HuH-7.5 (cell line): ENCODE measurements at regions not wholly inside any gene's neighbourhood (a gene's known extent, or its start where the extent isn't known, plus 50 kb on each side); places are given as distances from the start of the nearest gene placed in this dataset.

Experiments
- DNase-seq: peaks from one replicate; pipeline ENCODE4 v3.0.0; 2011; ENCODE audit warnings: low spot score

DNA sequence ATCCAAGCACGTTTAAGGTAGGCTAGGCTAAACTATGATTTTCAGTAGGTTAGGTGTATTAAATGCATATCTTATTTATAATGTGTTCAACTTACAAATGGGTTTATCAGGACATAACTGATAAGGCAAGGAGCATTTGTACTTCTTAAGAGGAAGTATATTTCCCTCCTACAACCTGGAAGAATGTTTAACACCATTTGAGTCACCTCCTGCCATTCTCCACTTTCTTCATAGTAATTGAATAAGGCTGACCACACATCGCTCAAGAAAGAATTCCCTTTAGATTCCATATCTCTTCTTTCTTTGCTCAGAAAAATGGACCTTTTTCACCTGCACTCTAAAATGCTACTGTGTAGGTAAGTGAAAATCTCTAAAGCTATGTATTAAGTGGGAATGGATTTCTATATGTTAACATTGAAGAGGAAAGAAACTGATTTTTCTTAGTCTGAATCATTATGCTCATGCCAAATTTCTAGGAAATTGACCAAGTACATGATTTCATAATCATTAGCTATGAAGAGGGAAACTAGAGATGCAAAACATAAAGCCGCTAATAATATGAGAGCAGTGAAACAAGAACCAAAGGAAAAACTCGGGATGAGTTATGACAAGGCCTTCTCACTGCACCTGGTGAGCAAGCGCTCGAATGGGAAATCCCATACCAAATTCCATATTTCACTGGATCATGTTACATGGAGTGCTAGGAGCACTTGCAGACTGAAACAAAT lies 210.4 kb downstream of the ALDH8A1 start:
- no peak for DNase-seq

DNA sequence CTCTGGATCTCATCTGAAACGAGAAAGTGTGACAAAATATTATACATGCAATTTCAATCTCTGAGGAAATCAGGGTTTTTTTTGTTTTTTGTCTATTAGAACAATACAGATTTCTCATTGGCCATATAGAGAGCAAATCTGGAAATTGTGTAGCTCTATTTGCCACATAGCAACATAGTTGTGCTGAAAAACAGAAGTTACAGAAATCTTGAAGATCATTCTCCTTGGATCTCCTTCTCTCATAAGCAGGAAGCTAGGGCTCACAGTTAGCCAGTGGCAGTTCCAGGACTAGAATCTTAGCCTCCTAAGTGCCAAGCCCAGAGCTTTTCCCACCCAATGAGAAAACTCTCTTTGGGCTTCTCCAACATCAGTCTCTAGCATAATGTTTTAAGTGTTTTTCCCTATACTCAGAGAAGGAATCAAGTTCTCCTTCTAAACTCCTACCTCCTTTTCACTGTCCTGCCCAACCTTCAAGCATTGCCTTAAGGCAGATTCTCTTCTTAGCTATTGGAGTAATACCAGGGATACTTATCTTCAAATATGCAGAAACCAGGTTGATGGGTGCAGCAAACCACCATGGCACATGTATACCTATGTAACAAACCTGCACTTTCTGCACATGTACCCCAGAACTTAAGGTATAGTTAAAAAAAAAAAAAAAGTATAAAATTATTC lies 211.6 kb downstream of the ALDH8A1 start:
- DNase-seq: no peak

DNA sequence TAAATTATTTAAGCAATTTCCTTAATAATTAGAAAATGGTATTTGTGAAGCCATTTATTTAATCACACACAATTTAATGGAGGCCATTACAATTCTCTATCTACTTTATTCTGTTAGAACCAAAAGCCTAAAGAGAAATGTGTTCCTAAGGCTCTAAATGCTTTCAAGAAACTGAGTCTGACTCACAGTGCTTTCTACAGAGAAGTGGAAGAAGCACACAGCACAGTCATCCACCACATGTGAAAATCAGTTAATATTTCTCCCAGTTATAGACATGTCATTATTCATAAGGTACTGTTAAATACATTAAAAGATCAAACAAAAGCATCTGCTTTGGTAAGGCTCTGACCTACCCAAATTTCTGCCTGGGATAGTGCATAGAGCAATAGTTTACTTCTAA lies 214.4 kb downstream of the ALDH8A1 start:
- no peak for DNase-seq

DNA sequence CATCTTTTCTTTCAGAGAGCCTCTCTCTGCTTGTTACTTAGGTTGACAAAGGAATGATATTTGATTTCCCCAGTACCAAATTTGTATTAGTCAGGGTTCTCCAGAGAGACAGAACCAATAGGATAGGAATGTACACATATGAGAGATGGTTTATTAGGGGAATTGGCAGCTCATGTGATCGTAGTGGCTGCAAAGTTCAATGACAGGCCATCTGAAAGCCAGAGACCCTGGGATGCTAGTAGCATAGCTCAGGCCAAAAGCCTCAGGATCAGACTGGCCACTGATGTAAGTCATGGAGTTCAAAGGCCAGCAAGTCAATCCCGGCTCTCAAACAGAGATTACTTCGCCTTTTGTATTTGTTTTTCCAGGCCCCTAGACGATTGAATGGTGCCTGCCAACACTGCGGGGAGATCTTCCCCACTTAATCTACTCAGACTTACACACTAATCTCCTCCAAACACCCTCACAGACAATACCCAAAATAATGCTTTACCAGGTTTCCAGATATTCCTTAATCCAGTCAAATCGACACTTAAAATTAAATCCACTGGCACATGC lies 215.5 kb downstream of the ALDH8A1 start:
- DNase-seq: no peak

DNA sequence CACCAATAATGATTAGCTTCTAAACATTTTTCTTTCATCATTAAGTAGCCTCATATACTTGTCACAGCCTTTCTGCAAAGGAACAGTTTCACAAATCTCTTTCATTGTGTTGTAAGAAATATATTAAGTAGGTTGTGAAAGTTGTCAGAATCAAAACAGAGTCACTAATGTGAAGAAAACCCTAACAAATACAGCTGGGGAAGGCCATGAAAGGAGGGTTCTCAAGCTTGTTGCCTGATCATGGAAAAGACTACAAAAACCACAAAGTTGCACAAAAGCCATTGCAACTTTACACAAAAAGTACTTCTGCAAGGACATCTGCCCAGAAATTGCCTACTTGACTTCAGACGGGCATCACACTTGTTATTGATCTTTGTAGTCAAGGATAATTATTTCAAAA lies 216.1 kb downstream of the ALDH8A1 start:
- no peak for DNase-seq

DNA sequence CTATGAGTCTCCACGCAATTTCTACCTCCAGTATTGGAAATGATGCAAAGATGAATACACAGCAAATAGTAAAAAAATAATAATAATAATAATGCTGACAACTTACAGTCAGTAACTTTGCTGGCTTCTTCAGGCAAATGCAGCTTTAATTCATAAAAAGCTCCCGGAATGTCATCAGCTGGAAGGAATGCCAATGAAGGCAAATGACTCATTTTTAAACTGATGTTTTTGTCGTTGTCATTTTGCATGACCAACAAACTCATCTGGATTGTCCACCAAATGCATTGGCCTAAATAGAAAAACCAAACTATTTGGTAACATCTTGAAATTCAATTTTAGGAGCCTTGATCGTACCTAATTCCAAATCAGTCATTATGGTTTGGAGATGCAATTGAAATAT lies 217.1 kb downstream of the ALDH8A1 start:
- DNase-seq: no peak

DNA sequence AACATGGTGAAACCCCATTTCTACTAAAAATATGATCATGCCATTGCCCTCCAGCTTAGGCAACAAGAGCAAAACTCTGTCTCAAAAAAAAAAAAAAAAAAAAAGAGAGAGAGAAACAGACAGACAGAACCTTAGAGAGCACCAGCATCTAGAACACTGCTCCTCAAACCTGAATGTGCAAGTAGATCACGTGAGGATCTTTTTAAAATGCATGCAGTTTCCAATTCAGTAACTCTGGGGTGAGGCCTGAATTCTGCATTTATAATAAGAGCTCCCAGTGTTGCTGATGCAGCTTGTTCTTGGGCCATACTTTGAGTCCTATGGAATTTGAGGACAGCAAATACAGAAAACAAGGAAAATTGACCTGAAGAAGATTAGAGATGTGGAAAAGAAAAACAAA lies 218.3 kb downstream of the ALDH8A1 start:
- DNase-seq: no peak

DNA sequence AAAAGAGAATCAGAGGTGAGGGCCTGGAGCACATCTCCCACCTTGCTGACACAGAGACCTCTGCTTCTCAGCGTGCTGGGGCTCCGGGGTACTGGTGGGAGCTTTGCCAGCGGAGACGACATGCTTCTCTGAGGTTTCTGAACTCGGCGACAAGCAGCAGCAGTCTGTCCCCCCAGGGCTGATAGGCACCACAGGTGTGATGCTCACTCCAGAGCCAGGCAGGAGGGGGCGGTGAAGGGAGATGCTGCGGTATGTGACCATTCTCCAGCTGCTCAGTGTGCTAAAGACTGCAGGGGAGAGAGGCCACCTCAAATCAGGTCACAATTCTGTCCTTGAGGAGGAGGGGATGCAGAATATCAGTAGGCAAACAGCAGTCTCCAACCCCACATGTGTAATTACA lies 219.9 kb downstream of the ALDH8A1 start:
- no peak for DNase-seq

DNA sequence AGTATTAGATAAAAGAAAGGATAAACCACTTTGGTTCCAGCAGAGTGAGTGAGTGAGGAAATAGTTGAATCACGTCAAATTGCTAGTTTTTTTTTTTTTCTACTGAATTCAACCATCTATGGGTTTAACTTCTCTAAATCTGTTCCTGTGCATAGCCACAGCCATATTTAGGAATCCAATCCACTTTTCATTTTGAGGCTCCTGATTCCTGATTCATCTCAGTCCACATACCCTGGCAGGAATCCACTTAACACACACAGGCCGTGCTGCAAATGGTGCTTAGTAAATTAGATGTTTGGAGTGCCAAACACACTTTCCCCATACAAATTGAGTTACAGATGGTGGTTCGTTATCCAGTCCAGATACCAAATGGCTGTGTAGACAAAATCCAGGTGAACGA lies 220.3 kb downstream of the ALDH8A1 start:
- no peak for DNase-seq

DNA sequence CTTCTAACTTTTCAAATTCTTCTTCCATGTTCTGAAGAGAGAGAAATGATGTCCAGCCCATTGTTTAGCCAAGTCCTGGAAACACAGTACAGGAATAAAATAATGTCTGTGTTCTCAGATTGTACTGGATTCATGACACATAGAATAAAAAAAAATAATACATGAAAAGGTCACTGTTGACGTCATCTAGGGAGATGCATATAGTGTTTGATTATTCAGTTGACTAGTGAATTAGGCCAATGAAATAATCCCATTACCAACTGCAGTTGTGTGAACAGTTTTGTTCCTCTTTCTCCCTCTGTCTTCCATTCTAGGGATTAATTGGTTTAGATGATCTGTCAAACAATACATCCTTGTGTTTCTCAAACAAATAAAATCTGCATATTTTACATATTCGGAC lies 222.8 kb downstream of the ALDH8A1 start:
- DNase-seq: no peak

DNA sequence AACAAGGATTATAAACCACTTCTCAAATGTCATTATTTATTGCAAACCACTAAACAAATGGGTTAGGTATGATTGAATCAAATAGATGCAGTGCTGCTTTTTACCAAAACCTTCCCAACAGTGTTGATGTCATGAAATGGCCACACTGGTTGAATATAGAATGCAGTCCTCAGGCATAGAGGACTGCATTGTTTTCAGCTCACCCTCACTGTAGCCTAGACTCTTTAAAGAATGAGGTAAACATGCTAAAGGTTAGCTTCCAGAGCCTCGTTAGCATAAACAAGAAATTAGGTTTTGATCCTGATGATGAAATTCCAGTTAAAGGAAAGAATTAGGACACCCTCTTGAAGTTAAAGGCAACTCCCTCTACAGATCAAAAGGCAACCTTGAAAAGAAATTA lies 224.3 kb downstream of the ALDH8A1 start:
- no peak for DNase-seq

DNA sequence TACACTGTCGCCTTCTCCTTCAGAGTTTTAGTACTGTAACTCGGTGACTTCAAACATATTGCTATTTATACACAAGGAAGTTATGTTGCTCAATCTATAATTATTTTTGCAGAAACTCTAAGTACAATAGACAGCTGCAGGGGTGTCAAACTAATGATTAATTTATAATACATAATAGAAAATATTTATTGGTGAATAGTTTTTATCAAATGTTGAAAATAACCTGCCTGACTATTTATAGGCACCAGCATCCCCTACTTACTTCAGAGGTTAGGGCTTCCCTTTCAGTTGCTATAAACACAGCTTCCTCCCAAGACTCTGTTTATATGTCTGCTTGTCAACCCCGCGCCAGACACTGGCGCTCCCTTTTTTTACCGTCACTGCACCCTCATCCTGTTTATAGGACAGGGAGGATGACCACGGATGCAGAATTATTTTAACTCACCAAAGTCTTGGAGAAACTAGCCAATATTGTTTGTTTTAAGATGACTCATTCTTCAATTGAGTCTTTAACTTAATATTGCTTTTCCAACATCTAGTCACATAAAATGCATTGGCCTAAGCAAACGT lies 225.0 kb downstream of the ALDH8A1 start:
- no peak for DNase-seq

DNA sequence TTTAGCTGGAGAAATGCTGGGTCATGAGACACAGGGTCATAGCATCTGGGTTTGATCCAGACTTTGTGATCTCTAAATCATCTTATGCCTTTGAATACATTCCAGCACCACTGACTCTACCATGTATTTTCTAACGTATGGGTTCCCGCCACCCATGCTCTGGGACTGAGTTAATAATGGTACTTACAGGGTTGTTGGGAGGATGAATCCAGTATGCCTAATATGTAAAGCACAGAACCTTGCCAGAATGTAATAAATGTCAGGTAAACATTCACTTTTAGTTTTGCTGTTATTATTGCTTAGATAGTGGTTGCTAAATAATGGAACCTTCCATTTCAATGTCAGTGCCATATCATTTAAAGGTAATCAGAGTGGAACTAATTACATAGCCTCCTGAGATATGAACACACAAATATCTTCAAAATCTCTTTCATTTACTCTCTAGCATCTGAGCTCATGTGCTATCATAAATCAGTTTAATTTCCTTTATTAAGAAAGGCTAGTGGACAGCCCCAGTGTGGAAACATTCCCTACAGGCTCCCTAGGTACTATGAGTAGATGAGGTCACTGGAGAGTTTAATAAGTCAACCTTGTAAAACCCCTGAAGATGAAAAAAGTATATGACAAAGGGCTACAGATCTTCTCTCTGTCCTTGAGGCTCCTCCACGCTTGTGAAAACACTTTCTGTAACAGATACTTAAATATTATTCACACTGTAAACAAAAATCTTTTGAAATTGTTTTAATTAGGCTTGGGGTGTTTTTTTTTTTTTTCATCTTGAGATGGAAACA lies 226.6 kb downstream of the ALDH8A1 start:
- no peak for DNase-seq

DNA sequence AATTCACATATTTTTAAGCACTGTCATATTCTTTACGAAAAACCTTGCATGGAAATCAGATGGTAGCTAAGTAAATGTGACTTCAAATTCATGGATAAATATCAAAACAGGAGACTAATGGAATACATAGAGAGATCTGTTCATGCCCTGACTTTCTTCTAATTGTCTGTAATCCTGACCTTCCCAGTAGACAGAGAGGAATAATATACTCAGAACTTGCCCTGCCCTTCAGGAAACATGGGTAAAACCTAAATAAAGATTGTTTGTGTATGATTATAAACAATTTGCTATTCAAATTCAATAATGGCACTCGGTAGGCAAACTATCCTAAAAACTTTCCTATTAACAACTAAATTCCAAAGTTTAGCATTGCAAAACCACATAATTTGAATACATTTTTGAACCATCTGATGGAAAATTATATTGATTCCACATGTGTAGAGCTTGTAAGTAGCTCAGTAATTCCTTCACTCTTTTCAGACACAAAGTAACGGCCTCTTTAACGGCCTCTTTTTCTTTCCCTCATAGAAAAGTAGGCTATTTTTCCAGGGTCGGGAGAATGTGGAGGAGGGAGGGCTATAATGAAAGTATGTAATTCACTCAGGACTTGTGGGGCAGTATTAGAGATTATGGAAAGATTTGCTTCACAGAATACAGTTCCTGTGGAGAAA lies 227.6 kb downstream of the ALDH8A1 start:
- DNase-seq: no peak

DNA sequence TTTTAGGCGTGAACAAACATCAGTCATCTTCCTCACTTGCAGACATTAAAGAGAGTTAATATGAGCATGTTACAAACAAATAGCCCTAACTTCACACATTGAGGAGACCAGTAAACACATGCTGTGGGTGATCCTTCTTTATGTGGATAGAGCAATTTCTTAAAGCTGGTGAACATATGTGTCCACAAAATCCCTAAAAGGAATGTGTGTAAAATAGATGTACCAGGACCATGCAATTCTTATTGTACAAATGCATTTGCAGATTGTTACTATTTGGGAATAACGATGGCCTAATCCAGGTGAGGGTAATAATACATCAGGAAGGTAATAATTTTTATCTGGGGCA lies 228.9 kb downstream of the ALDH8A1 start:
- DNase-seq: no peak

DNA sequence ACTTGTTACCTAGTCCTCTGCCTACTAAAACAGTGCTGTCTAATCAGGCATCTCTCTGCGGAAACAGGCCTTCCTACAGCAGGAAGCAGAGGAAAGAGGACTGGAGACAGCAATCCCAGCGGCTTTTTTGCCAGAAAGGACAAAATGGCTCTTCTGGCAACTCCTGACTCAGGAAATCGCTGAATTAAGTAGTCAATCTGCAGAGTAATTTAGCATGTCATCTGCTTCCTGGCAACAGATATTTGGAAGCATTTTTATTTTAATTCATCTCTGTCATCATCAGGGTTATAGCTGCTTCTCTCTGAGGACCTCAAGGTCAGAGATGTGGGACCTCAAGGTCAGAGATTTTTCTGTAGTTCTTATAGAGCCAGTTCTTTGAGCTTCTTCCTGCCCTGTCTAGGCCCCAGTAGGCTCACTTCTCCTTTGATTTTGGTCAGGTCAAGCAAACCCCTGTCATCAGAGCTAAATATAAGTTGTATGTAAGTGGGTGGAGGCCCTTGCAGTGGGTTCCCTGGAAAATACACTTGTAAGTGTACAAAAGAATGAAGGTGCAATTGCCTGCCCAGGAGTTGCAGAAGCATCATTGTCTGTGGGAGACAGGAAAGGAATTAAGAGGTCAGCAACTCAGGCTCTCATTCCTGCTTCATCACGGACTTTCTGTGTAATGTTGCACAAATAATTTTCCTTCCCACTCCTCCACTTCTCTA lies 229.4 kb downstream of the ALDH8A1 start:
- no peak for DNase-seq

DNA sequence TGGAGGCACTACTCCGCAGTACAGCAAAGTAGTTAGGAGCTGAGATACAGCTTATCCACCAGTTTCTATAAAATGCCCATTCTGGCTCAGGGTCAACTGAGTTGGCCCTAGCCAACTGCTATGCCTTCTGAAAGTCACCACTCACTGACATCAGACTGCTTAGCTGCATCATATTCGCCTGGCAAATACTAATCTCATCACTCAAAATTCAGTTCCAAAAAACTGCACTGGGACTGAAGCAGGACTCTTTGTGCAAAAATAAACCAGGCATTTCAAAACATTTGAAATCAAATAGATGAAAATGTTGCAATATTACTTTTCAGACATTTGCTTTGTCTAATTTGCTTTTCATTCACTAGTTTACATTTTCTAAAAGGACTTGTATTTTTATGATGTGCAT lies 230.0 kb downstream of the ALDH8A1 start:
- DNase-seq: no peak

DNA sequence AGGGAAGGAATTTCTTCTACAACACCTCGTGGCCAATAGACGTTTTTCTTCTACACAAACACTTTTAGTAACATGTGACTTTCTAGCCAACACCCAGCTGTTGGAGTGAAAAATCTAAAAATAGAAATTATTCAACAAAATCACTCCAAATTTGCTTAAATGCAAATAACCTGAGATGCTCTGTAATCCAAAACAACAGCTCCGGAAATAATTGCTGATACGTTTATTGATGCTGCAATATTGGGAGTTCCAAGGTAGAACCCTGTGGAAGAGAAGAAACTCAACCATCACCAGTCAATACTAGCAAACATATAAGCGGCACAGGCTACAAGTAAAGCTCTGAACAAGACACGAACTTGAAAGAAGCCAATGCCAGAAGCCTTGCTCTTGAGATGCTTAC lies 230.6 kb downstream of the ALDH8A1 start:
- DNase-seq: no peak

DNA sequence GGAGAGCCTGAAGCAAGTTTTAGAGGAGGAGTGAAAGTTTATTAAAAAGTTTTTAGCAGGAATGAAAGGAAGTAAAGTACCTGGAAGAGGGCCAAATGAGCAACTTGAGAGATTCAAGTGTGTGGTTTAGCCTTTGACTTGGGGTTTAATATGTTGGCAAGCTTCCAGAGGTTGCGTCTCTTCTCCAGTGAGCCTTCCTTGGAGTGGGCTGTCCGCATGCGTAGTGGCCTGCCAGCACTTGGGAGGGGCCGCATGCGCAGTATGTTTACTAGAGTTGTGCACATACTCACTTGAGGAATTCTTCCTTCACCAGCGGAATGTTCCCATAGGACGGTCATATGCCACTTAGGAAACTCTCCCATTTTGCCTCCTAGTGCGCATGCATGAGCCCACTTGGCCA lies 235.2 kb downstream of the ALDH8A1 start:
- no peak for DNase-seq

DNA sequence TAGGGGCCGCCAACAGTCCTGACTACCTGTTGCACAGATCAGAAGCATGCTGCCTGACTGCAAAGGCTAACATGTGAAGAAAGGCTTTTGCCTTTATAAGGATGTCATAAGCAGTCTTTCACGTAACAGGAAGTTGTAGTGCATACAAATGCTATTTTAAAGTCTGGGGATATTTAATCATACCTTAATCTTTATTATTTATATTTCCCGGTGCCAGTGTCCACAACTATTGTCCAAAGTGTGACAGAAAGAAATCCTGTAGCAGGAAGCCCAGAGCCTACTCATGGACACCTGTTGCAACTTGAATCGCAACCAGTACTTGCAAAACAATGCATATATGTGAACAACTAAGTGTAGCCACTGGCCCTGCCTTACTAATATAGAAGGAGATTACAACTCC lies 235.8 kb downstream of the ALDH8A1 start:
- no peak for DNase-seq

DNA sequence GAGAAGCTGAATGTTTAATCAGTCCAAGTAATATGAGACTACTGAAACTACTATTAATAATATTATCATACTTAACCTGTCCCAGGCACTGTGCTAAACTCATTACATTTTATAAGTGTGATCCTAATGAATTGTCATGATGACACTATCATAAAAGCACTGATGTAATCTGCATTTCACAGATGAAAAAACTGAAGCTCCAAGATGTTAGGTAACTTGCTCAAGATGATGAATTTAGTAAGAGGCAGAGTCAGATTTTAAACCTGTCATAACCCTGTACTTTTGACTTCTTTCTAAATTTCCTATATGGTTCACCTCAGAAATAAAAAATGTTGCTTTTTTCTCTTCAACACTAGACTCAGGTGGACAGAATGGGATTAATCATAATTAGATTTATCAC lies 237.6 kb downstream of the ALDH8A1 start:
- no peak for DNase-seq

DNA sequence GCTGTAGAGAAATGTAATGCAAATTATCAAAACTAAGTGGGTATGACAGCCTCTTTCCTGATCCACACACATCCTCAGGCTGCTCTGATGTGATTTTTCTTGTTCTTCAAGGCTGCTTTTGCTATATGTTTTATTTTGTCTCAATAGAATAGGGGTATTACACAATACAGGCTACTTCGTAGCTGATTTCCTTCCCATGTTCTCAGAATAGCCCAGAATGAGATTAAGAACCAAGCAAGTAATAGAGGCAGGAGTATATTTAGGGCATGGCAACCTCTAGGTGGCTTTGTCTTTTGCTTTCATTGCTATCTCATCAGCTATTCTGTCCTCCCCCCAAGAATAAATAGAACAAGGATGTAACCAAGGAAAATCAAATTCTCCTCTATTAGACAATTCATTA lies 241.8 kb downstream of the ALDH8A1 start:
- no peak for DNase-seq
